ENCODE measurements at regions not wholly inside any gene's neighbourhood (a gene's known extent, or its start where the extent isn't known, plus 50 kb on each side); places are given as distances from the start of the nearest gene placed in this dataset.
"Not testable (repeated sequence)": the region's sequence is repeated elsewhere in the genome, so short reads cannot be mapped to it uniquely, and the experiment has no call there.

DNA sequence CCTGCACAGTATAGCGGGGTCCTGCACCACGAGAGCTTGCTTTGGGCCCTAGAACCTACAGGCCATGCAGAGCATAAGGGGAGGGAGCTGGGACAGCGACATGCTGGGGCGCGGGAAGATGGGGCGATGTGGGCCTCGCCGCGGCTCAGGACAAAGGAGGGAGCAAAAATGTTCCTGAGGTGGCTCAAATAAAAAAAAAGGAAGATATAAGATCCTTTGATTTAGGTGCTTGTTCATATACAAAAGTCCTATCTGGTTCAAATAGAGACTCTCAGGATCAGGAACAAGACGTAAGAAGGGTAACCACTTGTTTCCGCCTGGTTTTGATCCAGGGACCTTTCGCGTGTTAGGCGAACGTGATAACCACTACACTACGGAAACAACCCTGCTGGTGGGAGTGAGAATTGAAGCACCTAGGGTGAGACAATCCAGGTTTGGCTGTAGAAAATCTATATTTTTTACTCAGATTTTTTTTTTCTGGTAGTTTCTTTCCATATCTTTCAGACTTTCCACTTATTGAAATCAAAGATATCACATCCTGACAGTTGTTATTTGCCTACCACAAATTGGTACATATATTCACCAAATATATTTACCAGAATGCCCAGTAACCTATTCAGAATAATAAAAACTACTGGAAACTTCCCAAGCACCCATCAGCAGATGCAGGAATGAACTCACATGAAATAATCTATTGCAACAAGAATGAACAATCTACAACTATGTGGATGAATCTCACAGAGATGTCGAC is 177.9 kb upstream of the ZNF184 start:
- peak; percentile 83 for DNase-seq (ENCODE audit: unreplicated experiment)
- H3K4me1 Mint-ChIP-seq (ENCODE audit: insufficient read depth, unreplicated experiment), result peaks cover 6% of the 10 kb centered on the region
- H3K4me3 Mint-ChIP-seq (ENCODE audit: unreplicated experiment), result peak overlapping the region; percentile 36
- ChIA-PET POLR2A (no interaction called here), CTCF (interaction anchor here (0.7 kb wide), 1 partner anchor 863 kb away, joined by 3 read pairs; no protein-coding TSS in a partner anchor)
- BruUV-seq (replicated peaks), result no TSS peak
- H3K36me3 Mint-ChIP-seq (ENCODE audit: insufficient read depth, unreplicated experiment), result no peaks in the 10 kb centered on the region
- H3K9me3 Mint-ChIP-seq (ENCODE audit: unreplicated experiment), result no peaks in the 10 kb centered on the region
- H3K27ac Mint-ChIP-seq (ENCODE audit: low read depth, unreplicated experiment), result no peak overlapping the region
- intact Hi-C loops (cut with micrococcal nuclease), result no loop called here
- TF ChIP-seq, protein P1, sequence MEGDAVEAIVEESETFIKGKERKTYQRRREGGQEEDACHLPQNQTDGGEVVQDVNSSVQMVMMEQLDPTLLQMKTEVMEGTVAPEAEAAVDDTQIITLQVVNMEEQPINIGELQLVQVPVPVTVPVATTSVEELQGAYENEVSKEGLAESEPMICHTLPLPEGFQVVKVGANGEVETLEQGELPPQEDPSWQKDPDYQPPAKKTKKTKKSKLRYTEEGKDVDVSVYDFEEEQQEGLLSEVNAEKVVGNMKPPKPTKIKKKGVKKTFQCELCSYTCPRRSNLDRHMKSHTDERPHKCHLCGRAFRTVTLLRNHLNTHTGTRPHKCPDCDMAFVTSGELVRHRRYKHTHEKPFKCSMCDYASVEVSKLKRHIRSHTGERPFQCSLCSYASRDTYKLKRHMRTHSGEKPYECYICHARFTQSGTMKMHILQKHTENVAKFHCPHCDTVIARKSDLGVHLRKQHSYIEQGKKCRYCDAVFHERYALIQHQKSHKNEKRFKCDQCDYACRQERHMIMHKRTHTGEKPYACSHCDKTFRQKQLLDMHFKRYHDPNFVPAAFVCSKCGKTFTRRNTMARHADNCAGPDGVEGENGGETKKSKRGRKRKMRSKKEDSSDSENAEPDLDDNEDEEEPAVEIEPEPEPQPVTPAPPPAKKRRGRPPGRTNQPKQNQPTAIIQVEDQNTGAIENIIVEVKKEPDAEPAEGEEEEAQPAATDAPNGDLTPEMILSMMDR (IDR thresholded peaks at IDR 0.05; ENCODE audit: unreplicated experiment), result no peak
- no peaks in the 10 kb centered on the region for H3K27me3 Mint-ChIP-seq (ENCODE audit: insufficient read depth, unreplicated experiment)

DNA sequence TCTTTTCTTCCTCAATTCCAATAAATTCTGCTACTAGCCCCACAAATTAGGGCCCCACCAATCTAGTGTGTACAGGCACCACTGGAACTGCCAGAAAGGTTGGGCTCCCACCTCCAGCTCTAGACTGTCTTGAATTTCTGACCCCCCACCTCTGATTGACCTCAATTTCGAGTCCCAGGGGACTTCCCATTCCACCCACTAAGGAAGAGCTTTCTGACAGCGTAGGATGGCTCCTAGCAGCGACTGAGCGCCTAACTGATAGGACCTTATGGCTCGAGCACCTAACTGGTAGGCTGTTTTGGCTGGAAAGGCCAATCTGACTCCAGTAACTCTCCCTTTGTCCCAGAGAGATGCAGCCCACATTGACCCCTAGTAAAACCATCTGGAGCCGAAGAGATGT is 171.6 kb upstream of the ZNF184 start:
- Mint-ChIP-seq H3K4me1 (ENCODE audit: insufficient read depth, unreplicated experiment) (no peaks in the 10 kb centered on the region), H3K9me3 (ENCODE audit: unreplicated experiment) (peaks cover 6% of the 10 kb centered on the region), H3K27ac (ENCODE audit: low read depth, unreplicated experiment) (no peak overlapping the region), H3K36me3 (ENCODE audit: insufficient read depth, unreplicated experiment) (no peaks in the 10 kb centered on the region), H3K27me3 (ENCODE audit: insufficient read depth, unreplicated experiment) (no peaks in the 10 kb centered on the region), H3K4me3 (ENCODE audit: unreplicated experiment) (no peak overlapping the region)
- ChIA-PET CTCF (interaction anchor here (0.8 to 2.7 kb wide), 2 partner anchors 13 to 86 kb away, joined by 3 to 10 read pairs; no protein-coding TSS in a partner anchor), POLR2A (interaction anchor here (1.4 kb wide), 1 partner anchor 24 kb away, joined by 3 read pairs; no protein-coding TSS in a partner anchor)
- no TSS peak for BruUV-seq (replicated peaks)
- TF ChIP-seq, protein P1 (IDR thresholded peaks at IDR 0.05; ENCODE audit: unreplicated experiment), result no peak
- intact Hi-C loops (cut with micrococcal nuclease), result no loop called here
- no peak for DNase-seq (ENCODE audit: unreplicated experiment)

DNA sequence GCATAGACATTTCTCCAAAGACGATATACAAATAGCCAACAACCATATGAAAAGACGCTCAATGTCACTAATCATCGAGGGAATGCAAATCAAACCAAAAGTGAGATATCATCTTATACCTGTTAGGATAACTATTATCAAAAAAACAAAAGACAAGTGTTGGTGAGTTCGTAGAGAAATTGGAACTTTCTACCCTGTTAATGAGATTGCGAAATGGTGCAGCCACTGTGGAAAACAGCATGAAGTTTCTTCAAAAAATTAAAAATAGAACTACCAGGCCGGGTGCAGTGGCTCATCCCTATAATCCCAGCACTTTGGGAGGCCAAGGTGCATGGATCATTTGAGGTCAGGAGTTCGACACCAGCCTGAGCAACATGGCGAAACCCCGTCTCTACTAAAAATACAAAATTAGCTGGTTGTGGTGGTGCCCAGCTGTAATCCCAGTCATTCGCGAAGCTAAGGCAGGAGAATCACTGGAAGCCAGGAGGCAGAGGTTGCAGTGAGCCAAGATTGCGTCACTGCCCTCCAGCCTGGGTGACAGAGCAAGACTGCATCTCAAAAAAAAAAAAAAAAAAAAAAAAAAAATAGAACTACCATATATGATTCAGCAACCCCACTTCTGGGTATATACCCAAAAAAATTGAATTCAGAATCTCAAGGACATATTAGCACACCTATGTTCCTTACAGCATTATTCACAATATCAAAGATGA is 170.0 kb upstream of the ZNF184 start:
- CTCF ChIA-PET, result interaction anchor here (0.6 kb wide), 1 partner anchor 439 kb away, joined by 3 read pairs; no protein-coding TSS in a partner anchor
- BruUV-seq (replicated peaks), result no TSS peak
- no peaks in the 10 kb centered on the region for H3K4me1 Mint-ChIP-seq (ENCODE audit: insufficient read depth, unreplicated experiment)

DNA sequence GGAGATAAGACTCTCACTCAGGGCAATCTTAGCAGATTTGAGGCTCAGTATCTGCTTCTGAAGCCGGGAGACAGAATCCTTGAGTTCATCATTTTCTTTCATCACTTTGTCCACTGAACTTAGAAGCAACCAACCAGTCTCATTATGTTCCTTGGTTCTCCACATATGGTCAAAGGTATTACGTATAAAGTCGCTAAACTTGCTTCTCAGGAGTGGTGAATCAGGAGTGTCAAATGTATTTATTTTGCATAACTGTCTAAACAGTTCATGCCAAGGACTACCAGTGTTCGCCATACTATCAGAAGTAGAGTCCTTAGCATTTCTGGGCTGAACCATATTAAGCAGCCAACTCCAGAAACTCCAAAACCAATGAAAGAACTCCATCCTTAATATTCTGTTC is 163.0 kb upstream of the ZNF184 start:
- BruUV-seq (replicated peaks); H3K9me3 Mint-ChIP-seq (ENCODE audit: unreplicated experiment); CTCF ChIA-PET; POLR2A ChIA-PET; DNase-seq (ENCODE audit: unreplicated experiment); intact Hi-C loops (cut with micrococcal nuclease); H3K27me3 Mint-ChIP-seq (ENCODE audit: insufficient read depth, unreplicated experiment); H3K4me3 Mint-ChIP-seq (ENCODE audit: unreplicated experiment); H3K4me1 Mint-ChIP-seq (ENCODE audit: insufficient read depth, unreplicated experiment); H3K27ac Mint-ChIP-seq (ENCODE audit: low read depth, unreplicated experiment): not testable (repeated sequence)
- H3K36me3 Mint-ChIP-seq (ENCODE audit: insufficient read depth, unreplicated experiment), result peaks cover 12% of the 10 kb centered on the region

More for the DNA sequence above, 170.0 kb upstream of the ZNF184 start:
- H3K4me3 Mint-ChIP-seq (ENCODE audit: unreplicated experiment), result no peak overlapping the region
- intact Hi-C loops (cut with micrococcal nuclease), result no loop called here
- no peaks in the 10 kb centered on the region for H3K27me3 Mint-ChIP-seq (ENCODE audit: insufficient read depth, unreplicated experiment)
- H3K9me3 Mint-ChIP-seq (ENCODE audit: unreplicated experiment), result peaks cover 6% of the 10 kb centered on the region
- TF ChIP-seq, protein P1 (IDR thresholded peaks at IDR 0.05; ENCODE audit: unreplicated experiment), result no peak
- no peaks in the 10 kb centered on the region for H3K36me3 Mint-ChIP-seq (ENCODE audit: insufficient read depth, unreplicated experiment)
- POLR2A ChIA-PET, result interaction anchor here (0.6 kb wide), 1 partner anchor 209 kb away, joined by 3 read pairs; no protein-coding TSS in a partner anchor
- no peak overlapping the region for H3K27ac Mint-ChIP-seq (ENCODE audit: low read depth, unreplicated experiment)
- peak; percentile 21 for DNase-seq (ENCODE audit: unreplicated experiment)

DNA sequence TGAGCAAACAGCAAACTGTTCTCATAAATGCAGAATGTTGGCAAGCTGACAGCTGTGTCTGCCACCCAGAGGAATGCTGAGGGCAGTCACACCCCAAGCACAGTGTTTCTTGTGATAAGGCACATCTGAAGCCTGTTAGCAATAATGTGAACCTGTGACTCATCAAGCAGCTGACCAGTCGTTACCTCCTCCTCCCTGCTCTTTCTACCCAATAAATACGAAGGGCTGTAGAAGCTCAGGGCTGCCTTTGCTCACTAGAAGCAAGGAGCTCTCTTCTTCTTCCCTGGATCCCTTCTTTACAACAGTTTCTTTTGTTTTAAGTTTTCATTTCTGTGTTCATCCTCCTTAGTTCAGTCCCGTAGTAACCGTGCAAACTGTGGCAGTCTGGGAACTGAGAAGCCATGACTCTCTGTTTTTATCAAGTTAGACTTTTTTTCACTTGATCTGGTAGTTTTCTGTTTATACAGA is 160.3 kb upstream of the ZNF184 start:
- not testable (repeated sequence) for H3K9me3 Mint-ChIP-seq (ENCODE audit: unreplicated experiment); H3K27me3 Mint-ChIP-seq (ENCODE audit: insufficient read depth, unreplicated experiment); DNase-seq (ENCODE audit: unreplicated experiment); BruUV-seq (replicated peaks); H3K4me1 Mint-ChIP-seq (ENCODE audit: insufficient read depth, unreplicated experiment); H3K4me3 Mint-ChIP-seq (ENCODE audit: unreplicated experiment); H3K27ac Mint-ChIP-seq (ENCODE audit: low read depth, unreplicated experiment)
- H3K36me3 Mint-ChIP-seq (ENCODE audit: insufficient read depth, unreplicated experiment), result peaks cover 16% of the 10 kb centered on the region
- ChIA-PET CTCF (interaction anchor here (4.2 kb wide), 1 partner anchor 16 kb away, joined by 11 read pairs; no protein-coding TSS in a partner anchor), POLR2A (interaction anchor here (1.1 kb wide), 1 partner anchor 16 kb away, joined by 4 read pairs; no protein-coding TSS in a partner anchor)
- intact Hi-C loops (cut with micrococcal nuclease), result loop anchor here (5.0 kb wide), 1 partner anchor 39 kb away; no protein-coding TSS in a partner anchor

Data from MCF 10A (cell line).